K562 (cell line): ENCODE measurements at regions not wholly inside any gene's neighbourhood (a gene's known extent, or its start where the extent isn't known, plus 50 kb on each side); places are given as distances from the start of the nearest gene placed in this dataset.

Source experiments
- EZH2 ChIP-seq: IDR thresholded peaks from 2 replicates; pipeline ENCODE4 v1.6.1; 2012; ENCODE audit warnings: low read depth, mild to moderate bottlenecking, inconsistent platforms, low read length, borderline replicate concordance
- HDAC1 ChIP-seq, 2 experiments: fragments of 450-650 bp; IDR thresholded peaks; 2 replicates each; pipeline ENCODE4 v1.6.1; 2016 to 2017; ENCODE audit warnings: inconsistent platforms in 1 of 2, mild to moderate bottlenecking in 1 of 2, moderate library complexity in 1 of 2
- HMG20A ChIP-seq: fragments of 450-650 bp; formaldehyde crosslinking; conservative IDR thresholded peaks from 2 replicates; pipeline ENCODE4 v1.4.0; 2020; ENCODE audit warnings: mild to moderate bottlenecking, mixed read lengths
- POLR2A ChIP-seq: fragments of 450-650 bp; conservative IDR thresholded peaks from 2 replicates; pipeline ENCODE4 v1.6.1; 2016
- RBM25 ChIP-seq: fragments of 200-400 bp; formaldehyde crosslinking; IDR thresholded peaks from 2 replicates; pipeline ENCODE4 v1.6.1; 2018; ENCODE audit warnings: low read length, low read depth, moderate library complexity; ENCODE audit not compliant: severe bottlenecking
- TF ChIP-seq, protein P1 (sequence below): conservative IDR thresholded peaks from 2 replicates; pipeline ENCODE4 v1.6.1; 2011; ENCODE audit warnings: low read depth, mild to moderate bottlenecking, low read length; ENCODE audit not compliant: control insufficient read depth

DNA sequence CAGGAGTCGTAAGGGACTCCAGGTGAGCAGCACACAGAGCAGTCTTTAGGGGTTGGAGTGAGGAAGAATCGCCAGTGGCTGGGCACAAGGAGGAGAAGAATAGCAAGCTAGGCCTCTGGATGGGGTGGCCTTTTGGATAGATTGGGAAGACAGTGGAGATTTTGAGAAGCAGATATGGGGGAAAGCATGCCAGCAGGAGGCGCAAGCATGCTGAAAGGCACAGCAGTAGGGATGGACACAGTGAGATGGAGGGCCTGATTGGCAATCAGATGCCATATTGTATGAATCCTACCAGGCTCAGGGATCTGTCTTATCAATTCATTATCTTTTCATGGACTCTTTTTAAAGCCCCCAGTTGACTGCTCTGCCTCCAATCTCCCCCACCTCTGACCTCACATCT, 60.4 kb upstream of the MAGEA4 start:
- TF ChIP-seq HDAC1 (IDR thresholded peaks at IDR 0.05) (no peak), EZH2 (no peak), RBM25 (no peak), POLR2A (no peak), HMG20A (CRISPR knock-in tag) (no peak)
- TF ChIP-seq, protein P1, sequence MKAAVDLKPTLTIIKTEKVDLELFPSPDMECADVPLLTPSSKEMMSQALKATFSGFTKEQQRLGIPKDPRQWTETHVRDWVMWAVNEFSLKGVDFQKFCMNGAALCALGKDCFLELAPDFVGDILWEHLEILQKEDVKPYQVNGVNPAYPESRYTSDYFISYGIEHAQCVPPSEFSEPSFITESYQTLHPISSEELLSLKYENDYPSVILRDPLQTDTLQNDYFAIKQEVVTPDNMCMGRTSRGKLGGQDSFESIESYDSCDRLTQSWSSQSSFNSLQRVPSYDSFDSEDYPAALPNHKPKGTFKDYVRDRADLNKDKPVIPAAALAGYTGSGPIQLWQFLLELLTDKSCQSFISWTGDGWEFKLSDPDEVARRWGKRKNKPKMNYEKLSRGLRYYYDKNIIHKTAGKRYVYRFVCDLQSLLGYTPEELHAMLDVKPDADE = no peak
